CD4-positive, alpha-beta T cell (primary cell): ENCODE measurements at regions not wholly inside any gene's neighbourhood (a gene's known extent, or its start where the extent isn't known, plus 50 kb on each side); places are given as distances from the start of the nearest gene placed in this dataset.

ENCODE experiments used
- ATAC-seq: fragments of 200-7000 bp; cut with Tn5 transposase; one replicate; pipeline ENCODE4 v1.10.0; 2022; ENCODE audit warnings: mild to moderate bottlenecking; ENCODE audit not compliant: poor library complexity
- CTCF ChIA-PET: fragments of 350-600 bp; sonication (Branson Sonifier 250); formaldehyde crosslinking; loops from one replicate; lab custom pipeline; 2021; ENCODE audit warnings: antibody characterized with exemption, inconsistent platforms; lab: Charles Lee
- POLR2A ChIA-PET: fragments of 350-600 bp; sonication (Branson Sonifier 250); formaldehyde crosslinking; loops from one replicate; lab custom pipeline; 2021; ENCODE audit warnings: antibody characterized with exemption, inconsistent platforms; lab: Charles Lee
- DNase-seq, 14 experiments: peaks; one replicate each; pipeline ENCODE4 v3.0.0-alpha.2; 2013 to 2020; ENCODE audit warnings: mixed read lengths in 2 of 14
- H3K27ac ChIP-seq, 2 donors: one replicate each; pipeline versions ENCODE4 v1.5.1 to v1.7.0; 2013; ENCODE audit warnings: low read length in 2 of 2, low read depth in 1 of 2, mild to moderate bottlenecking in 1 of 2
- H3K27me3 ChIP-seq, 2 experiments: 1 replicate in 1 of 2; 2 replicates in 1 of 2; pipeline versions ENCODE4 v1.6.1 to v1.7.0; 2013; ENCODE audit warnings: low read length in 2 of 2, control low read depth in 1 of 2, mild to moderate bottlenecking in 1 of 2, moderate library complexity in 1 of 2; ENCODE audit not compliant: insufficient read depth in 2 of 2, control insufficient read depth in 1 of 2
- H3K36me3 ChIP-seq: one replicate; pipeline ENCODE4 v1.6.1; 2013; ENCODE audit warnings: low read length, control low read depth; ENCODE audit not compliant: insufficient read depth
- H3K4me1 ChIP-seq: one replicate; pipeline ENCODE4 v1.6.1; 2013; ENCODE audit warnings: low read length, control low read depth; ENCODE audit not compliant: insufficient read depth
- H3K4me3 ChIP-seq: one replicate; pipeline ENCODE4 v1.5.1; 2013; ENCODE audit warnings: mild to moderate bottlenecking, low read length, moderate library complexity
- H3K9me3 ChIP-seq, 2 experiments: 1 replicate in 1 of 2; 2 replicates in 1 of 2; pipeline versions ENCODE4 v1.6.1 to v1.7.0; 2013; ENCODE audit warnings: low read length in 2 of 2, mild to moderate bottlenecking in 2 of 2, control low read depth in 1 of 2, moderate library complexity in 1 of 2; ENCODE audit not compliant: control insufficient read depth in 1 of 2, insufficient read depth in 1 of 2
- H3K27ac Mint-ChIP-seq: one replicate; pipeline ENCODE4 v1.8.0; 2020; ENCODE audit warnings: mixed read lengths
- H3K27me3 Mint-ChIP-seq: one replicate; pipeline ENCODE4 v1.8.0; 2021; ENCODE audit warnings: mixed read lengths
- H3K36me3 Mint-ChIP-seq: one replicate; pipeline ENCODE4 v1.8.0; 2021; ENCODE audit warnings: low read depth, mixed read lengths
- H3K4me1 Mint-ChIP-seq: one replicate; pipeline ENCODE4 v1.8.0; 2021; ENCODE audit warnings: low read depth, mixed read lengths
- H3K4me3 Mint-ChIP-seq: one replicate; pipeline ENCODE4 v1.8.0; 2020; ENCODE audit warnings: mild to moderate bottlenecking, mixed read lengths
- H3K9me3 Mint-ChIP-seq: one replicate; pipeline ENCODE4 v1.8.0; 2020; ENCODE audit warnings: mixed read lengths
- CTCF ChIP-seq: fragments of 200-600 bp; IDR thresholded peaks from one replicate; pipeline ENCODE4 v1.8.0; 2022; ENCODE audit warnings: antibody characterized with exemption, mild to moderate bottlenecking
- intact Hi-C, 2 experiments: fragments of 100-400 bp; cut with DNase I in 1 of 2; cut with micrococcal nuclease in 1 of 2; formaldehyde crosslinking; loops; one replicate each; pipeline versions ENCODE4 v1.15.1 to v1.9.0; 2023 to 2025; cut with DNase I, micrococcal nuclease

DNA sequence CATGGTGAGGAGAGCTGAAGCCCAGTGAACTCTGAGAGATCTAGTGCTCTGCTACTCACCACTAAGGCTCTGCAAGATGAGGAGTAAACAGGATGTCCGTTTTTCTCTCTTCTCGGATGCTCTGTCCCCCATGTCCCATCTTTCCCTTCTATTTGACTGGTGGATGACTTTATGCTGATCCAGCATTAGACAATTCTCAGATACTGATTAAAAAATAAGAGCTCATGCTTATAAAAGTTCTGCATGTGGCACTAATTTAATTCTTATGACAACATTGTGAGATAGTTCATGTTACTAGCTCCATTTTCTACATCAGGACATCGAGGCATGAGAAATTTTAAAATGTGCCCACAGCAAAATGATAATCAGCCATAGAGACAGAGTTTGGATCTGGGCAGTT, 77.0 kb downstream of the HMHB1 start:
- intact Hi-C loops: no loop called here
- H3K4me1 ChIP-seq: no peaks in the 10 kb centered on the region
- H3K27ac ChIP-seq: no peak overlapping the region
- Mint-ChIP-seq H3K36me3 (no peaks in the 10 kb centered on the region), H3K4me3 (no peak overlapping the region), H3K27ac (no peak overlapping the region), H3K27me3 (no peaks in the 10 kb centered on the region), H3K9me3 (no peaks in the 10 kb centered on the region), H3K4me1 (no peaks in the 10 kb centered on the region)
- no peak for TF ChIP-seq CTCF
- ChIA-PET CTCF (interaction anchor here (0.5 kb wide), 1 partner anchor 59 kb away, joined by 3 read pairs; no protein-coding TSS in a partner anchor), POLR2A (no interaction called here)
- no peaks in the 10 kb centered on the region for H3K9me3 ChIP-seq
- no peaks in the 10 kb centered on the region for H3K36me3 ChIP-seq
- no peak for DNase-seq
- no peaks in the 10 kb centered on the region for H3K27me3 ChIP-seq
- ATAC-seq: no peak
- H3K4me3 ChIP-seq: no peak overlapping the region

DNA sequence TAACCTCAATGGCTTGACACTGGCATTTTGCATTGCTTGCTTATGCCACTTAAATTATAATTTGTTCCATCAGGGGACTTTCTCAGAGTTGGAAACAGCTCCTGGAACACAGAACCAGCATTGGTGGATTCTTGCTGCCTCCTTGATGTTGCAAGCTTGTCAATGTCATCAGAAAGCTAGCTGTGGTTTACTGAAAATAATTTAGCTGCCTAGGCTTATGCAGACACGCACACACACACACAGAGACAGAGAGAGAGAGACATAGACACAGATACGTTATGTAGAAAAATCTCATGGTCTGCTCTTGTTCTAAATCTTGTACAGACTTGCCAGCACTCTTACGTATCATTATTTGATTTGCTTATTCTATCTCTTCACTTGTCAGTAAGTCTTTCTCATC, 78.0 kb downstream of the HMHB1 start:
- no peak overlapping the region for H3K4me3 ChIP-seq
- no peaks in the 10 kb centered on the region for H3K27me3 ChIP-seq
- POLR2A ChIA-PET: no interaction called here
- no peaks in the 10 kb centered on the region for H3K9me3 Mint-ChIP-seq
- no peaks in the 10 kb centered on the region for H3K4me1 ChIP-seq
- DNase-seq (no peak), ATAC-seq (no peak)
- no peaks in the 10 kb centered on the region for H3K36me3 Mint-ChIP-seq
- H3K27me3 Mint-ChIP-seq: no peaks in the 10 kb centered on the region
- CTCF ChIA-PET: interaction anchor here (1.0 kb wide), 1 partner anchor 9 kb away, joined by 4 read pairs; no protein-coding TSS in a partner anchor
- H3K36me3 ChIP-seq: no peaks in the 10 kb centered on the region
- no peak overlapping the region for H3K27ac Mint-ChIP-seq
- TF ChIP-seq CTCF: no peak
- no peaks in the 10 kb centered on the region for H3K9me3 ChIP-seq
- intact Hi-C loops: no loop called here
- H3K4me3 Mint-ChIP-seq: no peak overlapping the region
- no peak overlapping the region for H3K27ac ChIP-seq
- H3K4me1 Mint-ChIP-seq: no peaks in the 10 kb centered on the region

DNA sequence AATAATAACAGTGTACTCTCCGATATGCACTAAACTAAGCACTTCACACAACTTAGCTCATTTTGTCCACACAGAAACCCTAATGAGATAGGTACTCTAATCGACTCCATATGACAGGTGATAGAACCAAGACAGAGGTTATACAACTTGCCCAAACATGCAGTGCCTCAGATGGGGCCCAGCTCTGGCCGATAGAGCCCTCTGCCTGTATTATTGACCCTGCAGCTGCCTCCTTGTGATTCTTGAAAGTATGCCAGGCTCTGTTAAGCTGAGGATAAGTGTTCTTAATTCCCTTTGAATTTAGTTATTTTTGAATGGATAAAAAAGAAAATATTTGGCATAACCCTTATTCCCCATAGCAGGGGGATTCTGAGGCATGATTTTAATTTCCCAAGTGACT, 78.5 kb downstream of the HMHB1 start:
- H3K4me3 Mint-ChIP-seq: no peak overlapping the region
- no peaks in the 10 kb centered on the region for H3K27me3 Mint-ChIP-seq
- Histone ChIP-seq H3K4me1 (no peaks in the 10 kb centered on the region), H3K27me3 (no peaks in the 10 kb centered on the region), H3K9me3 (no peaks in the 10 kb centered on the region), H3K27ac (no peak overlapping the region), H3K36me3 (no peaks in the 10 kb centered on the region), H3K4me3 (no peak overlapping the region)
- no peak for TF ChIP-seq CTCF
- H3K4me1 Mint-ChIP-seq: no peaks in the 10 kb centered on the region
- H3K27ac Mint-ChIP-seq: no peak overlapping the region
- DNase-seq: no peak
- ChIA-PET CTCF (interaction anchor here (1.0 kb wide), 1 partner anchor 9 kb away, joined by 4 read pairs; no protein-coding TSS in a partner anchor), POLR2A (no interaction called here)
- intact Hi-C loops: no loop called here
- no peaks in the 10 kb centered on the region for H3K9me3 Mint-ChIP-seq
- no peak for ATAC-seq
- H3K36me3 Mint-ChIP-seq: no peaks in the 10 kb centered on the region
